ENCODE measurements at regions not wholly inside any gene's neighbourhood (a gene's known extent, or its start where the extent isn't known, plus 50 kb on each side); places are given as distances from the start of the nearest gene placed in this dataset.
"Not testable (repeated sequence)": the region's sequence is repeated elsewhere in the genome, so short reads cannot be mapped to it uniquely, and the experiment has no call there.

DNA sequence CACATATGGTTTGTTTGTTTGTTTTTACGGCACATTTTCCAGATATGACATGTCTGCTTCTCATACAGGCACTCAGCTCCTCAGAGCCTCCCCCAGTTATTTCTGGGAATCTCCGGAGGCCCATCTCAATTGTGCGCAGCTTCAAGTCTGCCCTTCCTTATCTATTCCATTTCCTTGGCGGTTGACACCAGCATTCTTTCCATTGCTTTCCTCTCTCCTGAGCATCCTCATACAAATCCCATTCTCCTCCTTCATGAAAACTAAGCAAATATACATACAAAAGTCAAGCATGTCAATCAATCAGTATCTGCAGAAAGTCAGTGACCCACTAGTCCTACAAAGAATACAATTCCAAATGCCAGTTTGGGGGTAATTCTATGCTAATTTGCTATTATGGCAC, 166.7 kb downstream of the SQOR start:
- TF ChIP-seq, protein P1, sequence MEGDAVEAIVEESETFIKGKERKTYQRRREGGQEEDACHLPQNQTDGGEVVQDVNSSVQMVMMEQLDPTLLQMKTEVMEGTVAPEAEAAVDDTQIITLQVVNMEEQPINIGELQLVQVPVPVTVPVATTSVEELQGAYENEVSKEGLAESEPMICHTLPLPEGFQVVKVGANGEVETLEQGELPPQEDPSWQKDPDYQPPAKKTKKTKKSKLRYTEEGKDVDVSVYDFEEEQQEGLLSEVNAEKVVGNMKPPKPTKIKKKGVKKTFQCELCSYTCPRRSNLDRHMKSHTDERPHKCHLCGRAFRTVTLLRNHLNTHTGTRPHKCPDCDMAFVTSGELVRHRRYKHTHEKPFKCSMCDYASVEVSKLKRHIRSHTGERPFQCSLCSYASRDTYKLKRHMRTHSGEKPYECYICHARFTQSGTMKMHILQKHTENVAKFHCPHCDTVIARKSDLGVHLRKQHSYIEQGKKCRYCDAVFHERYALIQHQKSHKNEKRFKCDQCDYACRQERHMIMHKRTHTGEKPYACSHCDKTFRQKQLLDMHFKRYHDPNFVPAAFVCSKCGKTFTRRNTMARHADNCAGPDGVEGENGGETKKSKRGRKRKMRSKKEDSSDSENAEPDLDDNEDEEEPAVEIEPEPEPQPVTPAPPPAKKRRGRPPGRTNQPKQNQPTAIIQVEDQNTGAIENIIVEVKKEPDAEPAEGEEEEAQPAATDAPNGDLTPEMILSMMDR (IDR thresholded peaks at IDR 0.05; ENCODE audit: low read depth, low read length, missing control alignments): no peak
- H3K4me3 ChIP-seq (replicated peaks; ENCODE audit: low read depth, low read length): no peak overlapping the region
- DNase-seq (ENCODE audit: extremely low read depth, low read depth): no peak

GRCh38 chr15:45802140-45802539, 167.3 kb downstream of the SQOR start:
- DNase-seq (ENCODE audit: extremely low read depth, low read depth): no peak
- TF ChIP-seq, protein P1 (IDR thresholded peaks at IDR 0.05; ENCODE audit: low read depth, low read length, missing control alignments): no peak

GRCh38 chr15:45804028-45804427, 169.2 kb downstream of the SQOR start:
- no peak for DNase-seq (ENCODE audit: extremely low read depth, low read depth)
- TF ChIP-seq, protein P1 (IDR thresholded peaks at IDR 0.05; ENCODE audit: low read depth, low read length, missing control alignments): no peak
- H3K4me3 ChIP-seq (replicated peaks; ENCODE audit: low read depth, low read length): no peak overlapping the region

More at GRCh38 chr15:45802140-45802539, 167.3 kb downstream of the SQOR start:
- H3K4me3 ChIP-seq (replicated peaks; ENCODE audit: low read depth, low read length): no peak overlapping the region

DNA sequence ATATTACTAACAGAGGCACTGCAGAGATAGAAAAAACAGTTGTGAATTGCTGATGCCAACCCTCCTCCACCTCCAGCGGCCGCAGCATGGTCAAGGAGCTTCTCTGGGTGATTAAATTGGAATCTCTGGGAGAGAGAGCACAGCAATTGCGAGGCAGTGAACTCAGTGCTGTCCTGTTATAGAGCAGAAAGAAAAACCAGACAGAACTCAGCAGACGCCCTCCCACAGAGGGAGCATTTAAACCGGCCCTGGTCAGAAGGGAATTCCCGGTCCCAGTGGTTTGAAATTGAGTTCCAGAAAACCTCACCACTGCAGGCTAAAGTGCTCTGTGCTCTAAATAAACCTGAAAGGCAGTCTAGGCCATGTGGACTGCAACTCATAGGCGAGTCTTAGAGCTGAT, 175.4 kb downstream of the SQOR start:
- no peak overlapping the region for H3K4me3 ChIP-seq (replicated peaks; ENCODE audit: low read depth, low read length)
- TF ChIP-seq, protein P1 (IDR thresholded peaks at IDR 0.05; ENCODE audit: low read depth, low read length, missing control alignments): no peak
- DNase-seq (ENCODE audit: extremely low read depth, low read depth): no peak

GRCh38 chr15:45812200-45812599, 177.4 kb downstream of the SQOR start:
- H3K4me3 ChIP-seq (replicated peaks; ENCODE audit: low read depth, low read length): no peak overlapping the region
- TF ChIP-seq, protein P1 (IDR thresholded peaks at IDR 0.05; ENCODE audit: low read depth, low read length, missing control alignments): no peak
- DNase-seq (ENCODE audit: extremely low read depth, low read depth): no peak

DNA sequence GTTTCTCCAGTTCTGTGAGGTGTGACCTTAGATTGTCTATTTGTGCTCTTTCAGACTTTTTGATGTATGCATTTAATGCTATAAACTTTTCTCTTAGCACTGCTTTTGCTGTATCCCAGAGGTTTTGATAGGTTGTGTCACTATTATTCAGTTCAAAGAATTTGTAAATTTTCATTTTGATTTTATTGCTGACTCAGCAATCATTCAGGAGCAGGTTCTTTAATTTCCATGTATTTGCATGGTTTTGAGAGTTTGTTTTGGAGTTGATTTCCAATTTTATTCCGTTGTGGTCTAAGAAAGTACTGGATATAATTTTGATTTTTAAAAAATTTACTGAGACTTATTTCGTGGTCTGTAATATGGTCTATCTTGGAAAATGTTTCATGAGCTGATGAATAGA, 182.7 kb downstream of the SQOR start:
- DNase-seq (ENCODE audit: extremely low read depth, low read depth): not testable (repeated sequence)

DNA sequence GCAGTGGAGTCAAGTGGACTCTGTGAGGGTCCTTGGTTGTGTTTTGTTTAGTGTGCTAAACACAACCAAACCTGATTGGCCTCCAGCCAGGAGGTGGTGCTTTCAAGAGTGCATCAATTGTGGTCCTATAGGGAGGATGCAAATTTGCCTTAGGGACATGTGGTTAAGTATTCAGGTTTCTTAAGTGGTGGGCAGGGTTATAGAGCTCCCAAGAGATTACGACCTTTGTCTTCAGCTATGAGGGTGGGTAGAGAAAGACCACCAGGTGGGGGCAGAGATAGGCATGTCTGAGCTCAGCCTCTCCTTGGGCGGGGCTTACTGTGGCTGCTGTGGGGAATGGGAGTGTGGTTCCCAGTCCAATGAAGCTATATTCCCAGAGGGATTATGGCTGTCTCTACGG, 186.6 kb downstream of the SQOR start:
- TF ChIP-seq, protein P1 (IDR thresholded peaks at IDR 0.05; ENCODE audit: low read depth, low read length, missing control alignments): no peak
- DNase-seq (ENCODE audit: extremely low read depth, low read depth): no peak
- H3K4me3 ChIP-seq (replicated peaks; ENCODE audit: low read depth, low read length): no peak overlapping the region

More for the DNA sequence above, 182.7 kb downstream of the SQOR start:
- not testable (repeated sequence) for H3K4me3 ChIP-seq (replicated peaks; ENCODE audit: low read depth, low read length)

GRCh38 chr15:45822968-45823367, 188.1 kb downstream of the SQOR start:
- DNase-seq (ENCODE audit: extremely low read depth, low read depth); H3K4me3 ChIP-seq (replicated peaks; ENCODE audit: low read depth, low read length): not testable (repeated sequence)
